HCT116 (cell line): ENCODE measurements at regions not wholly inside any gene's neighbourhood (a gene's known extent, or its start where the extent isn't known, plus 50 kb on each side); places are given as distances from the start of the nearest gene placed in this dataset.

Source experiments
- ATAC-seq: fragments of 200-7000 bp; cut with Tn5 transposase; 2 replicates; pipeline ENCODE4 v1.9.1; 2020; ENCODE audit warnings: mild to moderate bottlenecking, moderate library complexity
- BruUV-seq: library from RNA; stranded (reverse); fragments of 400-500 nt; replicated peaks from 2 replicates; lab custom pipeline; 2021; lab: Mats Ljungman, UMichigan
- CTCF ChIA-PET: fragments of 300-600 bp; sonication (Branson Sonifier 250); formaldehyde crosslinking; loops from one replicate; lab custom pipeline; 2021; ENCODE audit warnings: antibody characterized with exemption; lab: Charles Lee
- POLR2A ChIA-PET: fragments of 300-600, 350-600 bp; sonication (Branson Sonifier 250); formaldehyde crosslinking; loops from one replicate; lab custom pipeline; 2021; ENCODE audit warnings: antibody characterized with exemption; lab: Charles Lee
- RAD21 ChIA-PET, 2 experiments: fragments of 300-600 bp; sonication (Branson Sonifier 250); formaldehyde crosslinking; loops; one replicate each; lab custom pipeline; 2023; ENCODE audit warnings: low total read pairs in 2 of 2; ENCODE audit not compliant: uncharacterized antibody in 2 of 2, unreplicated experiment in 2 of 2, low non-redundant PET in 1 of 2; lab: Charles Lee
- DNase-seq: peaks from one replicate; pipeline ENCODE4 v3.0.0-alpha.2; 2010; ENCODE audit warnings: low read depth, low spot score
- H2AFZ ChIP-seq: fragments of 200-600 bp; shearing (Covaris generic), sonication (generic); 2 replicates; pipeline ENCODE4 v1.6.1; 2017; ENCODE audit warnings: low read depth, mixed run types, mixed read lengths, antibody characterized with exemption, low read length; ENCODE audit not compliant: poor library complexity, severe bottlenecking
- H3K27ac ChIP-seq: 2 replicates; pipeline ENCODE4 v1.5.1; 2012; ENCODE audit warnings: low read depth, low read length
- H3K27me3 ChIP-seq: fragments of 200-600 bp; sonication (generic); 2 replicates; pipeline ENCODE4 v1.6.1; 2016; ENCODE audit warnings: mixed run types, low read length, mixed read lengths; ENCODE audit not compliant: insufficient read depth
- H3K36me3 ChIP-seq, 2 experiments: fragments of 200-500 bp in 1 of 2; fragments of 200-600 bp in 1 of 2; sonication (Bioruptor generic) in 1 of 2; sonication (generic) in 1 of 2; 2 replicates each; pipeline versions ENCODE4 v1.5.1 to v1.6.1; 2014 to 2016; ENCODE audit warnings: low read length in 2 of 2, inconsistent platforms in 1 of 2, mixed read lengths in 1 of 2, mixed run types in 1 of 2; ENCODE audit not compliant: insufficient read depth in 2 of 2, control insufficient read depth in 1 of 2
- H3K4me1 ChIP-seq, 2 experiments: fragments of 200-600 bp in 1 of 2; sonication (generic) in 1 of 2; 2 replicates each; pipeline versions ENCODE4 v1.5.1 to v1.6.1; 2012 to 2017; ENCODE audit warnings: low read length in 2 of 2, inconsistent platforms in 1 of 2, mild to moderate bottlenecking in 1 of 2, mixed read lengths in 1 of 2, mixed run types in 1 of 2, moderate library complexity in 1 of 2; ENCODE audit not compliant: insufficient read depth in 2 of 2, control insufficient read depth in 1 of 2
- H3K4me2 ChIP-seq: fragments of 200-600 bp; sonication (generic); 2 replicates; pipeline ENCODE4 v1.6.1; 2017; ENCODE audit warnings: mixed run types, low read length, mixed read lengths
- H3K4me3 ChIP-seq, 2 experiments: fragments of 200-600 bp in 1 of 2; sonication (generic) in 1 of 2; replicated peaks in 1 of 2; 2 replicates each; pipeline ENCODE4 v1.5.1; 2011 to 2016; ENCODE audit warnings: low read length in 2 of 2, control low read depth in 1 of 2, low read depth in 1 of 2, mild to moderate bottlenecking in 1 of 2, mixed read lengths in 1 of 2, mixed run types in 1 of 2
- H3K79me2 ChIP-seq: fragments of 200-600 bp; sonication (generic); 2 replicates; pipeline ENCODE4 v1.6.1; 2017; ENCODE audit warnings: mild to moderate bottlenecking, mixed run types, low read length, moderate library complexity, mixed read lengths; ENCODE audit not compliant: insufficient read depth
- H3K9ac ChIP-seq: fragments of 200-600 bp; sonication (generic); 2 replicates; pipeline ENCODE4 v1.6.1; 2016; ENCODE audit warnings: low read length, mixed read lengths
- H3K9me2 ChIP-seq: fragments of 200-600 bp; sonication (generic), shearing (Covaris generic); 2 replicates; pipeline ENCODE4 v1.6.1; 2017; ENCODE audit warnings: mixed run types, mild to moderate bottlenecking, moderate library complexity; ENCODE audit not compliant: insufficient read depth
- H3K9me3 ChIP-seq, 2 experiments: fragments of 200-500 bp in 1 of 2; fragments of 200-600 bp in 1 of 2; sonication (Bioruptor generic) in 1 of 2; sonication (generic) in 1 of 2; 2 replicates each; pipeline ENCODE4 v1.6.1; 2014 to 2017; ENCODE audit warnings: low read length in 2 of 2, mixed read lengths in 2 of 2, inconsistent platforms in 1 of 2, low read depth in 1 of 2, mild to moderate bottlenecking in 1 of 2, mixed run types in 1 of 2, moderate library complexity in 1 of 2; ENCODE audit not compliant: control insufficient read depth in 1 of 2, insufficient read depth in 1 of 2
- H4K20me1 ChIP-seq: fragments of 200-600 bp; sonication (generic), shearing (Covaris generic); 2 replicates; pipeline ENCODE4 v1.6.1; 2017; ENCODE audit warnings: mixed run types, mild to moderate bottlenecking, moderate library complexity; ENCODE audit not compliant: insufficient read depth
- EGR1 ChIP-seq: IDR thresholded peaks from 2 replicates; pipeline ENCODE4 v1.6.1; 2012; ENCODE audit warnings: low read depth
- JUND ChIP-seq: IDR thresholded peaks from 2 replicates; pipeline ENCODE4 v1.6.1; 2012
- POLR2AphosphoS5 ChIP-seq: IDR thresholded peaks from 2 replicates; pipeline ENCODE4 v1.6.1; 2011; ENCODE audit warnings: mild to moderate bottlenecking, low read depth, low read length, moderate library complexity
- SRF ChIP-seq: IDR thresholded peaks from 2 replicates; pipeline ENCODE4 v1.6.1; 2012; ENCODE audit warnings: low read depth
- YY1 ChIP-seq: IDR thresholded peaks from 2 replicates; pipeline ENCODE4 v1.6.1; 2011; ENCODE audit warnings: low read length, low read depth, moderate library complexity, mild to moderate bottlenecking; ENCODE audit not compliant: insufficient replicate concordance; ENCODE audit errors: extremely low read depth
- ZNF274 ChIP-seq: fragments of 200-500 bp; sonication (Bioruptor generic); IDR thresholded peaks from 2 replicates; pipeline ENCODE4 v1.6.1; 2014; ENCODE audit warnings: mild to moderate bottlenecking, low read depth, low read length, inconsistent platforms
- intact Hi-C: fragments of 100-400 bp; cut with micrococcal nuclease; formaldehyde crosslinking; loops from 2 replicates; pipeline ENCODE4 v1.10.0; 2022
- TF ChIP-seq, protein P1 (sequence below): IDR thresholded peaks from 2 replicates; pipeline ENCODE4 v1.6.1; 2012; ENCODE audit warnings: low read depth
- TF ChIP-seq, protein P2 (sequence below): IDR thresholded peaks from 2 replicates; pipeline ENCODE4 v1.6.1; 2012

DNA sequence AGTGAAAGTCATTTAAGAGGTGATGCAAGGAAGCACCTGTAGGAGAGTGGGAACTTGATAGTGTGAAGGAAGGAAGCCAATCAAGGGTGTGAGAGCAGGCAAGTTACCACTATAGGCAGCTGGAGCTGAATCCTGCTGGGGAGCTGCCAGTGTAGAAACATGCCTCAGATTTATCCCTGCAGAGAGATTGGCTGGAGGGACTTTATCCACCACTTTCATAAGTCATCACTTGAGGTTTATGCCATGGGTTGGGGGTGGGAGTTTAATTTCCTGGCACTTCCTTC, 443.6 kb downstream of the PLPP3 start:
- no peak for ATAC-seq
- ChIA-PET CTCF (no interaction called here), RAD21 (no interaction called here), POLR2A (no interaction called here)
- no peak overlapping the region for H3K9ac ChIP-seq
- H2AFZ ChIP-seq: no peak overlapping the region
- no peak overlapping the region for H3K4me3 ChIP-seq
- no peaks in the 10 kb centered on the region for H4K20me1 ChIP-seq
- BruUV-seq: no TSS peak
- DNase-seq: no peak
- TF ChIP-seq POLR2AphosphoS5 (no peak), EGR1 (no peak), JUND (no peak), YY1 (no peak), ZNF274 (no peak), SRF (no peak)
- TF ChIP-seq, protein P1, sequence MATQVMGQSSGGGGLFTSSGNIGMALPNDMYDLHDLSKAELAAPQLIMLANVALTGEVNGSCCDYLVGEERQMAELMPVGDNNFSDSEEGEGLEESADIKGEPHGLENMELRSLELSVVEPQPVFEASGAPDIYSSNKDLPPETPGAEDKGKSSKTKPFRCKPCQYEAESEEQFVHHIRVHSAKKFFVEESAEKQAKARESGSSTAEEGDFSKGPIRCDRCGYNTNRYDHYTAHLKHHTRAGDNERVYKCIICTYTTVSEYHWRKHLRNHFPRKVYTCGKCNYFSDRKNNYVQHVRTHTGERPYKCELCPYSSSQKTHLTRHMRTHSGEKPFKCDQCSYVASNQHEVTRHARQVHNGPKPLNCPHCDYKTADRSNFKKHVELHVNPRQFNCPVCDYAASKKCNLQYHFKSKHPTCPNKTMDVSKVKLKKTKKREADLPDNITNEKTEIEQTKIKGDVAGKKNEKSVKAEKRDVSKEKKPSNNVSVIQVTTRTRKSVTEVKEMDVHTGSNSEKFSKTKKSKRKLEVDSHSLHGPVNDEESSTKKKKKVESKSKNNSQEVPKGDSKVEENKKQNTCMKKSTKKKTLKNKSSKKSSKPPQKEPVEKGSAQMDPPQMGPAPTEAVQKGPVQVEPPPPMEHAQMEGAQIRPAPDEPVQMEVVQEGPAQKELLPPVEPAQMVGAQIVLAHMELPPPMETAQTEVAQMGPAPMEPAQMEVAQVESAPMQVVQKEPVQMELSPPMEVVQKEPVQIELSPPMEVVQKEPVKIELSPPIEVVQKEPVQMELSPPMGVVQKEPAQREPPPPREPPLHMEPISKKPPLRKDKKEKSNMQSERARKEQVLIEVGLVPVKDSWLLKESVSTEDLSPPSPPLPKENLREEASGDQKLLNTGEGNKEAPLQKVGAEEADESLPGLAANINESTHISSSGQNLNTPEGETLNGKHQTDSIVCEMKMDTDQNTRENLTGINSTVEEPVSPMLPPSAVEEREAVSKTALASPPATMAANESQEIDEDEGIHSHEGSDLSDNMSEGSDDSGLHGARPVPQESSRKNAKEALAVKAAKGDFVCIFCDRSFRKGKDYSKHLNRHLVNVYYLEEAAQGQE: no peak
- TF ChIP-seq, protein P2, sequence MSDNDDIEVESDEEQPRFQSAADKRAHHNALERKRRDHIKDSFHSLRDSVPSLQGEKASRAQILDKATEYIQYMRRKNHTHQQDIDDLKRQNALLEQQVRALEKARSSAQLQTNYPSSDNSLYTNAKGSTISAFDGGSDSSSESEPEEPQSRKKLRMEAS: no peak
- no peaks in the 10 kb centered on the region for H3K9me3 ChIP-seq
- no peaks in the 10 kb centered on the region for H3K4me1 ChIP-seq
- H3K79me2 ChIP-seq: no peaks in the 10 kb centered on the region
- no peak overlapping the region for H3K27ac ChIP-seq
- H3K9me2 ChIP-seq: no peaks in the 10 kb centered on the region
- intact Hi-C loops: no loop called here
- H3K27me3 ChIP-seq: no peaks in the 10 kb centered on the region
- no peaks in the 10 kb centered on the region for H3K36me3 ChIP-seq
- H3K4me2 ChIP-seq: no peak overlapping the region
